HUES48 (cell line): ENCODE measurements at regions not wholly inside any gene's neighbourhood (a gene's known extent, or its start where the extent isn't known, plus 50 kb on each side); places are given as distances from the start of the nearest gene placed in this dataset.
"Not testable (repeated sequence)": the region's sequence is repeated elsewhere in the genome, so short reads cannot be mapped to it uniquely, and the experiment has no call there.

ENCODE experiments used
- H3K27ac ChIP-seq: one replicate; pipeline ENCODE4 v1.7.0; 2013; ENCODE audit warnings: low read depth, low read length, inconsistent platforms
- H3K27me3 ChIP-seq: 2 replicates; pipeline ENCODE4 v1.6.1; 2013; ENCODE audit warnings: mild to moderate bottlenecking, low read length; ENCODE audit not compliant: control insufficient read depth, insufficient read depth
- H3K36me3 ChIP-seq: 2 replicates; pipeline ENCODE4 v1.6.1; 2013; ENCODE audit warnings: low read length; ENCODE audit not compliant: control insufficient read depth, insufficient read depth
- H3K4me1 ChIP-seq: 2 replicates; pipeline ENCODE4 v1.6.1; 2013; ENCODE audit warnings: mild to moderate bottlenecking, low read length; ENCODE audit not compliant: control insufficient read depth, insufficient read depth
- H3K4me3 ChIP-seq: 2 replicates; pipeline ENCODE4 v1.5.1; 2013; ENCODE audit warnings: mild to moderate bottlenecking, low read depth, low read length
- H3K9ac ChIP-seq: 2 replicates; pipeline ENCODE4 v1.6.1; 2013; ENCODE audit warnings: mild to moderate bottlenecking, low read depth, low read length, moderate library complexity
- H3K9me3 ChIP-seq: 2 replicates; pipeline ENCODE4 v1.6.1; 2013; ENCODE audit warnings: low read length; ENCODE audit not compliant: control insufficient read depth, insufficient read depth

GRCh38 chr13:80684217-80684991, 343.5 kb upstream of the SPRY2 start:
- H3K27ac ChIP-seq: no peak overlapping the region
- no peaks in the 10 kb centered on the region for H3K36me3 ChIP-seq
- no peak overlapping the region for H3K4me3 ChIP-seq
- no peak overlapping the region for H3K9ac ChIP-seq
- H3K27me3 ChIP-seq: no peaks in the 10 kb centered on the region
- peaks cover 7% of the 10 kb centered on the region for H3K4me1 ChIP-seq
- 0 out of 2 replicates have a peak, but pooled peaks cover 7% of the 10 kb centered on the region for H3K9me3 ChIP-seq

GRCh38 chr13:80680786-80681366, 339.9 kb upstream of the SPRY2 start:
- Histone ChIP-seq H3K36me3 (no peaks in the 10 kb centered on the region), H3K9me3 (no peaks in the 10 kb centered on the region), H3K4me3 (no peak overlapping the region), H3K27me3 (no peaks in the 10 kb centered on the region), H3K4me1 (peaks cover 7% of the 10 kb centered on the region), H3K9ac (no peak overlapping the region), H3K27ac (no peak overlapping the region)

- H3K36me3 ChIP-seq: no peaks in the 10 kb centered on the region
- H3K27ac ChIP-seq: no peak overlapping the region
- no peaks in the 10 kb centered on the region for H3K9me3 ChIP-seq
- H3K4me1 ChIP-seq: peaks cover 2% of the 10 kb centered on the region; the same call in 1 of the 2 replicates
- no peak overlapping the region for H3K9ac ChIP-seq
- H3K27me3 ChIP-seq: no peaks in the 10 kb centered on the region
- H3K4me3 ChIP-seq: no peak overlapping the region
Observed at GRCh38 chr13:80679423-80679822, 338.5 kb upstream of the SPRY2 start.

GRCh38 chr13:80677227-80677626, 336.3 kb upstream of the SPRY2 start:
- no peak overlapping the region for H3K9ac ChIP-seq
- no peaks in the 10 kb centered on the region for H3K27me3 ChIP-seq
- H3K36me3 ChIP-seq: no peaks in the 10 kb centered on the region
- no peaks in the 10 kb centered on the region for H3K4me1 ChIP-seq
- H3K9me3 ChIP-seq: no peaks in the 10 kb centered on the region
- no peak overlapping the region for H3K27ac ChIP-seq
- H3K4me3 ChIP-seq: no peak overlapping the region

DNA sequence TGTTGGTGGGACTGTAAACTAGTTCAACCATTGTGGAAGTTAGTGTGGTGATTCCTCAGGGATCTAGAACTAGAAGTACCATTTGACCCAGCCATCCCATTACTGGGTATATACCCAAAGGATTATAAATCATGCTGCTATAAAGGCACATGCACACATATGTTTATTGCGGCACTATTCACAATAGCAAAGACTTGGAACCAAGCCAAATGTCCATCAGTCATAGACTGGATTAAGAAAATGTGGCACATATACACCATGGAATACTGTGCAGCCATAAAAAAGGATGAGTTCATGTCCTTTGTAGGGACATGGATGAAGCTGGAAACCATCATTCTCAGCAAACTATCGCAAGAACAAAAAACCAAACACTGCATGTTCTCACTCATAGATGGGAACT, 334.5 kb upstream of the SPRY2 start:
- H3K27ac ChIP-seq, H3K27me3 ChIP-seq, H3K4me1 ChIP-seq, H3K9me3 ChIP-seq, H3K36me3 ChIP-seq, H3K9ac ChIP-seq, H3K4me3 ChIP-seq: not testable (repeated sequence)

GRCh38 chr13:80671773-80672172, 330.8 kb upstream of the SPRY2 start:
- H3K27me3 ChIP-seq: no peaks in the 10 kb centered on the region
- no peaks in the 10 kb centered on the region for H3K36me3 ChIP-seq
- no peak overlapping the region for H3K27ac ChIP-seq
- no peaks in the 10 kb centered on the region for H3K9me3 ChIP-seq
- H3K9ac ChIP-seq: no peak overlapping the region
- no peaks in the 10 kb centered on the region for H3K4me1 ChIP-seq
- no peak overlapping the region for H3K4me3 ChIP-seq

DNA sequence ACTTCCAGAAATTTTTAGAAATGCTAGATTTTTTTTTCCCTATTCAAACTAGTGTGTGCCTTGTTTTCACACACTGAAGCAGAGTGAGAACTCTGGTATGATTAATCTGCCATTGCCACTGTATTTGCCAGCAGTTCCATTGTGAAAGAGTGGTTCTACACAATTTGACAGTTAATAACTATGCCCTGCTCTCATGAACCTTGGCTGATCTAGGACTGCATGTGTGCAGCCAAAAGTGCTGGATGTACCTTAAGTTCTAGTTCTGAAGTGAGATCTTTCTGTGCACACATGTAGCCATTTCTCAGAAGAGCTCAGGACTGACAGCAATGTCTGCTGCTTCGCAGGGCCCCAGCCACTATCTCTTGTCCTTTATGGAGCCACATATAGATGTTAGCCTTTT, 328.2 kb upstream of the SPRY2 start:
- Histone ChIP-seq H3K9me3 (no peaks in the 10 kb centered on the region), H3K27ac (no peak overlapping the region), H3K36me3 (no peaks in the 10 kb centered on the region), H3K4me1 (0 out of 2 replicates have a peak, but pooled peaks cover 6% of the 10 kb centered on the region), H3K4me3 (no peak overlapping the region), H3K9ac (no peak overlapping the region), H3K27me3 (no peaks in the 10 kb centered on the region)

- no peak overlapping the region for H3K9ac ChIP-seq
- no peak overlapping the region for H3K4me3 ChIP-seq
- no peaks in the 10 kb centered on the region for H3K27me3 ChIP-seq
- 0 out of 2 replicates have a peak, but pooled peaks cover 6% of the 10 kb centered on the region for H3K4me1 ChIP-seq
- H3K36me3 ChIP-seq: no peaks in the 10 kb centered on the region
- H3K27ac ChIP-seq: no peak overlapping the region
- H3K9me3 ChIP-seq: no peaks in the 10 kb centered on the region
Observed at GRCh38 chr13:80668452-80668851, 327.5 kb upstream of the SPRY2 start.

GRCh38 chr13:80666782-80667552, 326.0 kb upstream of the SPRY2 start:
- Histone ChIP-seq H3K9me3 (no peaks in the 10 kb centered on the region), H3K9ac (no peak overlapping the region), H3K27ac (no peak overlapping the region), H3K27me3 (no peaks in the 10 kb centered on the region), H3K4me1 (0 out of 2 replicates have a peak, but pooled peaks cover 6% of the 10 kb centered on the region), H3K36me3 (no peaks in the 10 kb centered on the region), H3K4me3 (no peak overlapping the region)

DNA sequence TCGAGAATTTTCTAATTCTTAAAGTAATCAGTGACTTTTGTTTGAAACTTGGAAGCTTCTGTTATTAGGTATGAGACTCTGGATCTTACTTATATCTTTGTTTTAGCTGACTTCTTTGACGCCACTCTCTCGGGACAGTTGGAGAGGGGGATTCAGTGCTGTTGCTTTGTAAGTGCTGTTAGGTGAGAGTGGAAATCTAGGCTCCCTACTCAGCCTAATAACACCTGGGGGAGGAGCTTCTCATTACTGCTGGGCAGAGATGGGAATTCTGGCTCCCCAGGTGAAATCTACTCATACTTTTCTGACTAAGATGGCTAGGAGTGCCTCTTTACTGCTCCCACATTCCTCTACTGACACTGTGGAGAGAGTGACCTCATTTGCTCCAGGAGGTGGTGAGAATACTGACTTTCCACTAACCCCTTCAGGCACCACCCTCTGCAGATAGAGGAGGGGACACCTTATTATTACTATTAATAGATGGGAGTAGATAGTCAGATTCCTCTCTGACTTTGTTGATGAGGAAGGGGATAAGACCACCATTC, 324.9 kb upstream of the SPRY2 start:
- Histone ChIP-seq H3K4me1 (0 out of 2 replicates have a peak, but pooled peaks cover 6% of the 10 kb centered on the region), H3K4me3 (no peak overlapping the region), H3K27me3 (no peaks in the 10 kb centered on the region), H3K9me3 (no peaks in the 10 kb centered on the region), H3K36me3 (no peaks in the 10 kb centered on the region), H3K27ac (no peak overlapping the region), H3K9ac (no peak overlapping the region)
